Upper lobe of left lung (tissue), 4 donors: ENCODE measurements at regions not wholly inside any gene's neighbourhood (a gene's known extent, or its start where the extent isn't known, plus 50 kb on each side); places are given as distances from the start of the nearest gene placed in this dataset.

Source experiments
- EP300 ChIP-seq, 4 donors: sonication (generic); formaldehyde crosslinking; IDR thresholded peaks; one replicate each; pipeline ENCODE4 v1.5.1; 2017; ENCODE audit warnings: antibody characterized with exemption in 4 of 4, control low read depth in 2 of 4
- POLR2AphosphoS5 ChIP-seq, 2 donors: sonication (generic); formaldehyde crosslinking; IDR thresholded peaks; one replicate each; pipeline ENCODE4 v1.5.1; 2017; ENCODE audit warnings: antibody characterized with exemption in 2 of 2
- TF ChIP-seq, protein P1 (sequence below), 6 experiments: fragments of 450-650 bp in 4 of 6; fragments of 200-600 bp in 2 of 6; sonication (generic) in 2 of 6; IDR thresholded peaks; one replicate each; pipeline ENCODE4 v1.5.1; 2016 to 2019; ENCODE audit warnings: antibody characterized with exemption in 6 of 6

DNA sequence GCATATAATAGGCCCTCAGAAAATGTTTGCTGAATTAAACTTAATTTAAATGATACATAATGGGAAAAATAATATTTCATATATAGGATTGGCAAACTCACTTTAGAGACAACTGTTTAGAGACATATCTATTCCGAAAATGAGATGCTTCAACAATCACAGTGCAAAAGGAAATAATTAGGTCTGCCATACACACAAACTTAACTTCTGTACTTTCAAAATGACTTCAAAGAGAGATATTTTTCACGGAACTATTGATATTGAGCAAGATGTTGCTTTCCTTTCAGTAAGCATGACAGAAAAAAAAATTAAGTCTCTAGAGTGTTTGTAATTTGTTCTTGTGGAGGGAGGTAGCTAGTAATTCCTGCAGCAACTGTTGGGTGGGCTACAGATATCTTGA, 769.5 kb downstream of the TUSC7 start:
- TF ChIP-seq EP300 (IDR thresholded peaks at IDR 0.05) (no peak), POLR2AphosphoS5 (IDR thresholded peaks at IDR 0.05) (no peak)
- TF ChIP-seq, protein P1, sequence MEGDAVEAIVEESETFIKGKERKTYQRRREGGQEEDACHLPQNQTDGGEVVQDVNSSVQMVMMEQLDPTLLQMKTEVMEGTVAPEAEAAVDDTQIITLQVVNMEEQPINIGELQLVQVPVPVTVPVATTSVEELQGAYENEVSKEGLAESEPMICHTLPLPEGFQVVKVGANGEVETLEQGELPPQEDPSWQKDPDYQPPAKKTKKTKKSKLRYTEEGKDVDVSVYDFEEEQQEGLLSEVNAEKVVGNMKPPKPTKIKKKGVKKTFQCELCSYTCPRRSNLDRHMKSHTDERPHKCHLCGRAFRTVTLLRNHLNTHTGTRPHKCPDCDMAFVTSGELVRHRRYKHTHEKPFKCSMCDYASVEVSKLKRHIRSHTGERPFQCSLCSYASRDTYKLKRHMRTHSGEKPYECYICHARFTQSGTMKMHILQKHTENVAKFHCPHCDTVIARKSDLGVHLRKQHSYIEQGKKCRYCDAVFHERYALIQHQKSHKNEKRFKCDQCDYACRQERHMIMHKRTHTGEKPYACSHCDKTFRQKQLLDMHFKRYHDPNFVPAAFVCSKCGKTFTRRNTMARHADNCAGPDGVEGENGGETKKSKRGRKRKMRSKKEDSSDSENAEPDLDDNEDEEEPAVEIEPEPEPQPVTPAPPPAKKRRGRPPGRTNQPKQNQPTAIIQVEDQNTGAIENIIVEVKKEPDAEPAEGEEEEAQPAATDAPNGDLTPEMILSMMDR (IDR thresholded peaks at IDR 0.05): no peak
